Caco-2 (cell line): ENCODE measurements at regions not wholly inside any gene's neighbourhood (a gene's known extent, or its start where the extent isn't known, plus 50 kb on each side); places are given as distances from the start of the nearest gene placed in this dataset.

Source experiments
- BruUV-seq: library from RNA; stranded (reverse); fragments of 400-500 nt; replicated peaks from 2 replicates; lab custom pipeline; 2021; lab: Mats Ljungman, UMichigan
- CTCF ChIA-PET: fragments of 300-600 bp; sonication (Branson Sonifier 250); formaldehyde crosslinking; loops from one replicate; lab custom pipeline; 2022; ENCODE audit warnings: antibody characterized with exemption; lab: Charles Lee
- POLR2A ChIA-PET: fragments of 300-600 bp; sonication (Branson Sonifier 250); formaldehyde crosslinking; loops from one replicate; lab custom pipeline; 2022; ENCODE audit warnings: antibody characterized with exemption; lab: Charles Lee
- DNase-seq, 2 experiments: peaks; one replicate each; pipeline versions ENCODE4 v3.0.0 to v3.0.0-alpha.2; 2020 to 2022
- H3K27me3 ChIP-seq: replicated peaks from 2 replicates; pipeline ENCODE4 v1.6.0; 2011; ENCODE audit warnings: low read length; ENCODE audit not compliant: control insufficient read depth, insufficient read depth
- H3K36me3 ChIP-seq: 2 replicates; pipeline ENCODE4 v1.5.1; 2011; ENCODE audit warnings: low read length; ENCODE audit not compliant: control insufficient read depth, insufficient read depth
- H3K4me1 ChIP-seq: fragments of 250-450 bp; sonication (Bioruptor Pico); 2 replicates; pipeline ENCODE4 v1.5.1; 2020; ENCODE audit warnings: mild to moderate bottlenecking
- H3K4me3 ChIP-seq: 2 replicates; pipeline ENCODE4 v1.5.1; 2011; ENCODE audit warnings: low read depth, mild to moderate bottlenecking, control low read depth, low read length
- H3K9me3 ChIP-seq: fragments of 250-450 bp; sonication (Bioruptor Pico); 2 replicates; pipeline ENCODE4 v1.5.1; 2020; ENCODE audit warnings: mild to moderate bottlenecking, moderate library complexity
- H3K27ac Mint-ChIP-seq: one replicate; pipeline ENCODE4 v1.8.0; 2022; ENCODE audit warnings: mixed read lengths; ENCODE audit not compliant: unreplicated experiment
- H3K27me3 Mint-ChIP-seq: one replicate; pipeline ENCODE4 v1.8.0; 2022; ENCODE audit warnings: mixed read lengths; ENCODE audit not compliant: insufficient read depth, unreplicated experiment
- H3K36me3 Mint-ChIP-seq: one replicate; pipeline ENCODE4 v1.8.0; 2022; ENCODE audit warnings: mild to moderate bottlenecking, mixed read lengths; ENCODE audit not compliant: insufficient read depth, unreplicated experiment
- H3K4me1 Mint-ChIP-seq: one replicate; pipeline ENCODE4 v1.8.0; 2022; ENCODE audit warnings: low read depth, mixed read lengths; ENCODE audit not compliant: unreplicated experiment
- H3K4me3 Mint-ChIP-seq: one replicate; pipeline ENCODE4 v1.8.0; 2022; ENCODE audit warnings: mild to moderate bottlenecking, moderate library complexity, mixed read lengths; ENCODE audit not compliant: unreplicated experiment
- H3K9me3 Mint-ChIP-seq: one replicate; pipeline ENCODE4 v1.8.0; 2022; ENCODE audit warnings: mixed read lengths; ENCODE audit not compliant: unreplicated experiment
- CTCF ChIP-seq, 2 experiments: fragments of 200-600 bp in 1 of 2; IDR thresholded peaks; 1 replicate in 1 of 2; 2 replicates in 1 of 2; pipeline versions ENCODE4 v1.5.1 to v1.8.0; 2011 to 2022; ENCODE audit warnings: antibody characterized with exemption in 1 of 2, control low read depth in 1 of 2, inconsistent platforms in 1 of 2, low read depth in 1 of 2, low read length in 1 of 2, mild to moderate bottlenecking in 1 of 2, moderate library complexity in 1 of 2; ENCODE audit not compliant: insufficient read depth in 1 of 2, severe bottlenecking in 1 of 2, unreplicated experiment in 1 of 2
- intact Hi-C: fragments of 100-400 bp; cut with micrococcal nuclease; formaldehyde crosslinking; loops from one replicate; pipeline ENCODE4 v1.10.0; 2022; ENCODE audit not compliant: unreplicated experiment

- ChIA-PET POLR2A (no interaction called here), CTCF (no interaction called here)
- H3K9me3 ChIP-seq = no peaks in the 10 kb centered on the region
- Mint-ChIP-seq H3K4me1 (no peaks in the 10 kb centered on the region), H3K27ac (no peak overlapping the region), H3K9me3 (peaks cover 20% of the 10 kb centered on the region), H3K36me3 (no peaks in the 10 kb centered on the region), H3K27me3 (no peaks in the 10 kb centered on the region), H3K4me3 (no peak overlapping the region)
- no peaks in the 10 kb centered on the region for H3K27me3 ChIP-seq
- intact Hi-C loops = no loop called here
- no peaks in the 10 kb centered on the region for H3K36me3 ChIP-seq
- BruUV-seq = no TSS peak
- TF ChIP-seq CTCF (IDR thresholded peaks at IDR 0.05; ENCODE audit: insufficient read depth in 1 of 2, low read depth in 1 of 2, low read length in 1 of 2, severe bottlenecking in 1 of 2, unreplicated experiment in 1 of 2) = no peak
- H3K4me3 ChIP-seq = no peak overlapping the region
- DNase-seq = no peak
- H3K4me1 ChIP-seq = no peaks in the 10 kb centered on the region
Measured at GRCh38 chr6:104166055-104166668, 693.6 kb downstream of the HACE1 start.

- intact Hi-C loops = no loop called here
- CTCF ChIA-PET = no interaction called here
- BruUV-seq = no TSS peak
- no peaks in the 10 kb centered on the region for H3K27me3 ChIP-seq
- Mint-ChIP-seq H3K9me3 (peaks cover 17% of the 10 kb centered on the region), H3K4me3 (no peak overlapping the region), H3K4me1 (no peaks in the 10 kb centered on the region), H3K27me3 (no peaks in the 10 kb centered on the region), H3K27ac (no peak overlapping the region), H3K36me3 (no peaks in the 10 kb centered on the region)
- no peaks in the 10 kb centered on the region for H3K4me1 ChIP-seq
- no peaks in the 10 kb centered on the region for H3K36me3 ChIP-seq
- no peaks in the 10 kb centered on the region for H3K9me3 ChIP-seq
- DNase-seq = no peak
- no peak for TF ChIP-seq CTCF (IDR thresholded peaks at IDR 0.05; ENCODE audit: insufficient read depth in 1 of 2, low read depth in 1 of 2, low read length in 1 of 2, severe bottlenecking in 1 of 2, unreplicated experiment in 1 of 2)
- POLR2A ChIA-PET = no interaction called here
- H3K4me3 ChIP-seq = no peak overlapping the region
Measured at GRCh38 chr6:104162036-104162669, 697.6 kb downstream of the HACE1 start.

GRCh38 chr6:104159045-104159618, 700.6 kb downstream of the HACE1 start:
- H3K9me3 Mint-ChIP-seq = no peaks in the 10 kb centered on the region
- no peaks in the 10 kb centered on the region for H3K4me1 Mint-ChIP-seq
- no peak overlapping the region for H3K4me3 Mint-ChIP-seq
- Histone ChIP-seq H3K36me3 (no peaks in the 10 kb centered on the region), H3K4me3 (no peak overlapping the region), H3K4me1 (no peaks in the 10 kb centered on the region), H3K27me3 (no peaks in the 10 kb centered on the region), H3K9me3 (no peaks in the 10 kb centered on the region)
- H3K27ac Mint-ChIP-seq = no peak overlapping the region
- DNase-seq = no peak
- intact Hi-C loops = no loop called here
- BruUV-seq = no TSS peak
- no peaks in the 10 kb centered on the region for H3K36me3 Mint-ChIP-seq
- CTCF ChIA-PET = no interaction called here
- TF ChIP-seq CTCF (IDR thresholded peaks at IDR 0.05; ENCODE audit: insufficient read depth in 1 of 2, low read depth in 1 of 2, low read length in 1 of 2, severe bottlenecking in 1 of 2, unreplicated experiment in 1 of 2) = no peak
- H3K27me3 Mint-ChIP-seq = no peaks in the 10 kb centered on the region
- POLR2A ChIA-PET = no interaction called here
